GM23248 (cell line): ENCODE measurements at regions not wholly inside any gene's neighbourhood (a gene's known extent, or its start where the extent isn't known, plus 50 kb on each side); places are given as distances from the start of the nearest gene placed in this dataset.

Source experiments
- DNase-seq: peaks from one replicate; pipeline ENCODE4 v3.0.0-alpha.2; 2015
- H2AFZ ChIP-seq: fragments of 200-600 bp; sonication (generic); 2 replicates; pipeline ENCODE4 v1.6.1; 2016; ENCODE audit warnings: antibody characterized with exemption
- H3F3A ChIP-seq: fragments of 200-600 bp; sonication (generic); 2 replicates; pipeline ENCODE4 v1.6.1; 2016; ENCODE audit warnings: mild to moderate bottlenecking, antibody characterized with exemption, mixed run types; ENCODE audit not compliant: insufficient read depth
- H3K27ac ChIP-seq: fragments of 200-600 bp; sonication (generic); 2 replicates; pipeline ENCODE4 v1.5.1; 2016; ENCODE audit warnings: mild to moderate bottlenecking
- H3K27me3 ChIP-seq: fragments of 200-600 bp; sonication (generic); replicated peaks from 2 replicates; pipeline ENCODE4 v1.6.1; 2016; ENCODE audit warnings: mild to moderate bottlenecking; ENCODE audit not compliant: insufficient read depth
- H3K36me3 ChIP-seq: fragments of 200-600 bp; sonication (generic); 2 replicates; pipeline ENCODE4 v1.6.1; 2016; ENCODE audit warnings: low read depth, mild to moderate bottlenecking
- H3K4me1 ChIP-seq: fragments of 200-600 bp; sonication (generic); 2 replicates; pipeline ENCODE4 v1.6.1; 2016; ENCODE audit warnings: mild to moderate bottlenecking; ENCODE audit not compliant: insufficient read depth
- H3K4me2 ChIP-seq: fragments of 200-600 bp; sonication (generic); one replicate; pipeline ENCODE4 v1.6.1; 2016; ENCODE audit warnings: mild to moderate bottlenecking; ENCODE audit not compliant: unreplicated experiment
- H3K4me3 ChIP-seq: fragments of 200-600 bp; sonication (generic); 2 replicates; pipeline ENCODE4 v1.5.1; 2016; ENCODE audit warnings: mild to moderate bottlenecking
- H3K79me2 ChIP-seq: fragments of 200-600 bp; sonication (generic); 2 replicates; pipeline ENCODE4 v1.6.1; 2016; ENCODE audit warnings: mild to moderate bottlenecking; ENCODE audit not compliant: insufficient read depth
- H3K9ac ChIP-seq: fragments of 200-600 bp; sonication (generic); 2 replicates; pipeline ENCODE4 v1.6.1; 2016; ENCODE audit warnings: mild to moderate bottlenecking
- H3K9me2 ChIP-seq: fragments of 200-600 bp; sonication (generic); 2 replicates; pipeline ENCODE4 v1.6.1; 2016; ENCODE audit warnings: mixed run types, mild to moderate bottlenecking, moderate library complexity; ENCODE audit not compliant: insufficient read depth
- H3K9me3 ChIP-seq: fragments of 200-600 bp; sonication (generic); one replicate; pipeline ENCODE4 v1.6.1; 2017; ENCODE audit warnings: low read depth
- H4K20me1 ChIP-seq: fragments of 200-600 bp; sonication (generic); 2 replicates; pipeline ENCODE4 v1.6.0; 2016; ENCODE audit not compliant: insufficient read depth
- EZH2 ChIP-seq: fragments of 200-600 bp; sonication (generic); IDR thresholded peaks from 2 replicates; pipeline ENCODE4 v1.6.1; 2018; ENCODE audit warnings: antibody characterized with exemption, mild to moderate bottlenecking; ENCODE audit not compliant: insufficient read depth, poor library complexity, severe bottlenecking
- EZH2phosphoT487 ChIP-seq: fragments of 200-600 bp; sonication (generic); IDR thresholded peaks from 2 replicates; pipeline ENCODE4 v1.6.1; 2018; ENCODE audit warnings: antibody characterized with exemption, moderate library complexity, mild to moderate bottlenecking, low read depth; ENCODE audit not compliant: insufficient read depth
- WGBS, 2 experiments: methylation state at CpG; one replicate each; pipeline ENCODE4 v1.1.6; 2015 to 2017; ENCODE audit warnings: low lambda C conversion rate in 2 of 2, low coverage in 1 of 2; ENCODE audit errors: missing lambda C conversion rate in 2 of 2; 5-methylcytosine and 5-hydroxymethylcytosine counted together
- in situ Hi-C: fragments of 300-500 bp; cut with MboI; formaldehyde crosslinking; loops from 2 replicates; pipeline ENCODE4 v1.15.0; 2020

- no peaks in the 10 kb centered on the region for H3K9me3 ChIP-seq
- H3K79me2 ChIP-seq, result no peaks in the 10 kb centered on the region
- DNase-seq, result no peak
- no peak overlapping the region for H3K4me2 ChIP-seq
- H3K9ac ChIP-seq, result no peak overlapping the region
- no peaks in the 10 kb centered on the region for H3F3A ChIP-seq
- in situ Hi-C loops, result no loop called here
- H3K36me3 ChIP-seq, result no peaks in the 10 kb centered on the region
- WGBS, 2 experiments, result 25 to 29% methylated on average over 8 of the region's 8 CpGs
- H3K27me3 ChIP-seq, result no peaks in the 10 kb centered on the region
- TF ChIP-seq EZH2, result no peak
- TF ChIP-seq EZH2phosphoT487, result no peak
- H3K27ac ChIP-seq, result no peak overlapping the region
- no peak overlapping the region for H2AFZ ChIP-seq
- no peak overlapping the region for H3K4me3 ChIP-seq
- no peaks in the 10 kb centered on the region for H4K20me1 ChIP-seq
- H3K9me2 ChIP-seq, result no peaks in the 10 kb centered on the region
- H3K4me1 ChIP-seq, result no peaks in the 10 kb centered on the region
These were observed 63.4 kb upstream of the TEX51 start for GRCh38 chr2:126835261-126835660.

- Histone ChIP-seq H3K27me3 (no peaks in the 10 kb centered on the region), H3K9me2 (no peaks in the 10 kb centered on the region), H3K9me3 (no peaks in the 10 kb centered on the region), H3F3A (no peaks in the 10 kb centered on the region), H3K79me2 (no peaks in the 10 kb centered on the region), H3K9ac (no peak overlapping the region), H3K4me1 (no peaks in the 10 kb centered on the region), H3K4me3 (no peak overlapping the region), H3K4me2 (no peak overlapping the region), H4K20me1 (no peaks in the 10 kb centered on the region), H3K27ac (no peak overlapping the region), H2AFZ (no peak overlapping the region), H3K36me3 (no peaks in the 10 kb centered on the region)
- DNase-seq, result no peak
- TF ChIP-seq EZH2phosphoT487, result no peak
- TF ChIP-seq EZH2, result no peak
- in situ Hi-C loops, result no loop called here
- WGBS, 2 experiments, result 24 to 26% methylated on average over 10 of the region's 10 CpGs
These were observed 62.9 kb upstream of the TEX51 start for GRCh38 chr2:126835831-126836230.

DNA sequence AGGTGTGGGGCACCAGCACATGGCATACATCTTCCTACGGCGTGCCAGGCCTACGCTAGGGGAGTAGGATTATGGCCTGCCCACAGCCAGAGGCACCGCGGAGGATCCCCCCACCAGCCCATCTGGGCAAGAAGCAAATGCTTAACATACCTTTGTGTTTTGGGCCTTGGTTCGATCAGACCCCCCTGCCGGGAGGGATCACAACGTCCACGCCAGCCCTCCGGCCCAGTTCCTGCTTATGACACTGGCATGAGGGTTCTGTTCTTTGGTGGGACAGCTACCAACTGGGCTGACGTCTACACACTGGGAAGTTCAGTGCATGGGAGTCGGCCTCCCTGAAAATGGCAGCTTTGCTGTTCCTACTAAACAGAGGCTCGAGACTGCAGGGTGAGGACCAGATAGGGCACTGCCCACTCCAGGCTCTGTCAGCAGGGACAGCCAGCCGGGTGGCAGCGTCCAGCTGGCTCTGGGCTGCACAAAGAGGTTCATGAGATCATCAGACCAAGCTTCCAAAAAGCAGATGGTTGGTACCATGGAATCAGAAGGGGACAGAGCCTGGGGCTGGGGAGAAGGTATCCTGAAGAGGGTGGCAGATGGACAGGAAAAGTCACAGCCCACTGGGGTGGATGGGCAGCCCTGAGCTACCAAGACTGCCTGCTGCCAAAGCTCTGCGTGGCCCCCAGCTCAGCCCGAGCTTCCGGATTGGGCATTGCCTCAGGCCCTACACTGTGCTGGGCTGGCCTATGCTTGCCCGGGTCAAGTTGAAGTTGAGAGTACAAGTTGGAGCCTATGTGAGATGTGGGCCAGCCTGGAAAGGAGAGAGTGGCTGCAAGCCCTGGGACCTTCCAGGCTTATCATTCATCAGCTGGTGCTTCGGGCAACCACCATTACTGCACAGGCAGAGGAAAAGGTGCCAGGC, 61.7 kb upstream of the TEX51 start:
- H3K9me3 ChIP-seq, result no peaks in the 10 kb centered on the region
- no peaks in the 10 kb centered on the region for H3K27me3 ChIP-seq
- H4K20me1 ChIP-seq, result no peaks in the 10 kb centered on the region
- H3K4me3 ChIP-seq, result no peak overlapping the region
- no peaks in the 10 kb centered on the region for H3K36me3 ChIP-seq
- H3K27ac ChIP-seq, result no peak overlapping the region
- H2AFZ ChIP-seq, result no peak overlapping the region
- no peak overlapping the region for H3K4me2 ChIP-seq
- DNase-seq, result no peak
- no peaks in the 10 kb centered on the region for H3K79me2 ChIP-seq
- 50 to 59% methylated on average over 20 of the region's 20 CpGs for WGBS, 2 experiments
- H3K9ac ChIP-seq, result no peak overlapping the region
- H3F3A ChIP-seq, result no peaks in the 10 kb centered on the region
- in situ Hi-C loops, result no loop called here
- no peaks in the 10 kb centered on the region for H3K4me1 ChIP-seq
- no peaks in the 10 kb centered on the region for H3K9me2 ChIP-seq
- TF ChIP-seq EZH2 (no peak), EZH2phosphoT487 (no peak)

DNA sequence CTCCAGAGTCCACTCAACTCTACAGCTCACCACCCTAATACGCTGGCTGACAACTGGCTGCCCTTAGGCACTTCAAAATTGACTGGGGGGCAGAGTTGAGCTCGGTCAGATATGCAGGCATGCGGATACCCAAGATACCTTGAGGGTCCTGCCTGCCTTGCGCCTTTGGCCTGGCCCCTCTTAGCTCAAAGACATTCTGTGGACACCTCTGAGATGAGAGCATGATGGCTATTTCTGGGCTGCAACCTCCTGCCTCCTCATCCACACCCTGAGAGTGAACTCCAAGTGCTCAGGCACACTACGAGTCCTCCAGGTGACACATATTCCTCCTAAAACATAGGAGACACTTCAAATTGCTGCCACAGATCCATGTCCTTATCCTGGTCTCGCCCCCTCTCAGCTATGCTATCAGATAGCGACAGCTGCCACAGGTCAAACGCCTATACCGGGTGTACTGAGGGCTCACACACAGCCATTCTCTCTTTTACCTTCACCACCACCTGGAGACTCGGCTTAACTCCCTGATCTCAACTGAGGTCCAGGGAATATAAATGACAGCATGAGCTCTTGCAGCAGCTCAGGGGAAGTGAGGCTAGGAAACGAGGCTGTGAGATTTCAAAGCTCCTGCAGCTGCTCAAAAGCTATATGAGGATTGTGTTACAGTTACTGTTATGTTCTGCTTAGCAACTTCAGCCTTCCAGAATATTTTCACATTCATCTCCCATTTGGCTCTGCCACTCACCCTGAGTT, 60.5 kb upstream of the TEX51 start:
- H3K4me2 ChIP-seq, result no peak overlapping the region
- H3K27me3 ChIP-seq, result no peaks in the 10 kb centered on the region
- H2AFZ ChIP-seq, result no peak overlapping the region
- H3K4me1 ChIP-seq, result no peaks in the 10 kb centered on the region
- no peaks in the 10 kb centered on the region for H3K9me2 ChIP-seq
- 39 to 46% methylated on average over 11 of the region's 11 CpGs for WGBS, 2 experiments
- H3K36me3 ChIP-seq, result no peaks in the 10 kb centered on the region
- no peaks in the 10 kb centered on the region for H3F3A ChIP-seq
- TF ChIP-seq EZH2phosphoT487 (no peak), EZH2 (no peak)
- no peak overlapping the region for H3K4me3 ChIP-seq
- H3K9me3 ChIP-seq, result no peaks in the 10 kb centered on the region
- H3K27ac ChIP-seq, result no peak overlapping the region
- DNase-seq, result no peak
- no peaks in the 10 kb centered on the region for H3K79me2 ChIP-seq
- in situ Hi-C loops, result no loop called here
- H4K20me1 ChIP-seq, result no peaks in the 10 kb centered on the region
- no peak overlapping the region for H3K9ac ChIP-seq
